Brain microvascular endothelial cell (primary cell): ENCODE measurements at regions not wholly inside any gene's neighbourhood (a gene's known extent, or its start where the extent isn't known, plus 50 kb on each side); places are given as distances from the start of the nearest gene placed in this dataset.
"Not testable (repeated sequence)": the region's sequence is repeated elsewhere in the genome, so short reads cannot be mapped to it uniquely, and the experiment has no call there.

ENCODE experiments used
- DNase-seq: peaks from one replicate; pipeline ENCODE4 v3.0.0-alpha.2; 2020
- H3K27ac ChIP-seq: fragments of 250-450 bp; sonication (Bioruptor Pico); 2 replicates; pipeline ENCODE4 v1.5.1; 2020; ENCODE audit warnings: mild to moderate bottlenecking, moderate library complexity
- H3K27me3 ChIP-seq: fragments of 250-450 bp; sonication (Bioruptor Pico); replicated peaks from 2 replicates; pipeline ENCODE4 v1.5.1; 2020; ENCODE audit warnings: mild to moderate bottlenecking
- H3K36me3 ChIP-seq: fragments of 250-450 bp; sonication (Bioruptor Pico); replicated peaks from 2 replicates; pipeline ENCODE4 v1.5.1; 2020; ENCODE audit warnings: mild to moderate bottlenecking
- H3K4me3 ChIP-seq: 2 replicates; pipeline ENCODE4 v1.5.1; 2011; ENCODE audit warnings: low read depth, mild to moderate bottlenecking, control low read depth, low read length, moderate library complexity
- CTCF ChIP-seq: IDR thresholded peaks from 2 replicates; pipeline ENCODE4 v1.5.1; 2011; ENCODE audit warnings: low read depth, mild to moderate bottlenecking, moderate library complexity, low read length, control low read depth, inconsistent platforms; ENCODE audit errors: missing control alignments
- in situ Hi-C: cut with HindIII; loops from 2 replicates; pipeline ENCODE4 v1.10.0; 2017; ENCODE audit warnings: low sequenced_read_pairs, low pct_ligation_motif_present

GRCh38 chr2:161480123-161480522, 64.0 kb downstream of the TBR1 start:
- no peak for DNase-seq

GRCh38 chr2:161481619-161482018, 65.5 kb downstream of the TBR1 start:
- in situ Hi-C loops = no loop called here
- TF ChIP-seq CTCF = no peak

More at GRCh38 chr2:161480123-161480522, 64.0 kb downstream of the TBR1 start:
- no peaks in the 10 kb centered on the region for H3K36me3 ChIP-seq
- H3K27me3 ChIP-seq = no peaks in the 10 kb centered on the region
- H3K27ac ChIP-seq = no peak overlapping the region
- in situ Hi-C loops = no loop called here
- no peak overlapping the region for H3K4me3 ChIP-seq
- no peak for TF ChIP-seq CTCF

GRCh38 chr2:161484061-161484460, 68.0 kb downstream of the TBR1 start:
- TF ChIP-seq CTCF = no peak
- in situ Hi-C loops = no loop called here
- no peak overlapping the region for H3K4me3 ChIP-seq
- no peaks in the 10 kb centered on the region for H3K27me3 ChIP-seq
- no peaks in the 10 kb centered on the region for H3K36me3 ChIP-seq
- no peak for DNase-seq
- no peak overlapping the region for H3K27ac ChIP-seq

More at GRCh38 chr2:161481619-161482018, 65.5 kb downstream of the TBR1 start:
- Histone ChIP-seq H3K4me3 (no peak overlapping the region), H3K36me3 (no peaks in the 10 kb centered on the region), H3K27ac (no peak overlapping the region), H3K27me3 (no peaks in the 10 kb centered on the region)
- no peak for DNase-seq

GRCh38 chr2:161486111-161486510, 70.0 kb downstream of the TBR1 start:
- Histone ChIP-seq H3K27ac (no peak overlapping the region), H3K36me3 (no peaks in the 10 kb centered on the region), H3K27me3 (no peaks in the 10 kb centered on the region), H3K4me3 (no peak overlapping the region)
- no peak for TF ChIP-seq CTCF
- DNase-seq = no peak
- in situ Hi-C loops = no loop called here

GRCh38 chr2:161488131-161488699, 72.1 kb downstream of the TBR1 start:
- Histone ChIP-seq H3K27ac (no peak overlapping the region), H3K4me3 (no peak overlapping the region), H3K27me3 (no peaks in the 10 kb centered on the region), H3K36me3 (no peaks in the 10 kb centered on the region)
- DNase-seq = no peak
- TF ChIP-seq CTCF = no peak
- in situ Hi-C loops = no loop called here

GRCh38 chr2:161488879-161489278, 72.8 kb downstream of the TBR1 start:
- H3K27me3 ChIP-seq = no peaks in the 10 kb centered on the region
- DNase-seq = no peak
- no peak overlapping the region for H3K4me3 ChIP-seq
- no peak overlapping the region for H3K27ac ChIP-seq
- TF ChIP-seq CTCF = no peak
- H3K36me3 ChIP-seq = no peaks in the 10 kb centered on the region
- in situ Hi-C loops = no loop called here

- H3K27me3 ChIP-seq, DNase-seq, in situ Hi-C loops, H3K36me3 ChIP-seq, H3K27ac ChIP-seq: not testable (repeated sequence)
- peak overlapping the region; percentile 31 for H3K4me3 ChIP-seq
Measured at GRCh38 chr2:161500892-161501610, 85.0 kb downstream of the TBR1 start.

- H3K27ac ChIP-seq, DNase-seq, H3K36me3 ChIP-seq, in situ Hi-C loops, H3K27me3 ChIP-seq, H3K4me3 ChIP-seq: not testable (repeated sequence)
Measured at GRCh38 chr2:161502279-161502678, 86.2 kb downstream of the TBR1 start.
